Glutamatergic neuron (in vitro differentiated cells): ENCODE measurements at regions not wholly inside any gene's neighbourhood (a gene's known extent, or its start where the extent isn't known, plus 50 kb on each side); places are given as distances from the start of the nearest gene placed in this dataset.

ENCODE experiments used
- DNase-seq: peaks from one replicate; pipeline ENCODE4 v3.0.0; 2022
- H3K27ac Mint-ChIP-seq: one replicate; pipeline ENCODE4 v1.8.0; 2020; ENCODE audit warnings: mild to moderate bottlenecking, mixed read lengths, inconsistent platforms; ENCODE audit not compliant: unreplicated experiment
- H3K27me3 Mint-ChIP-seq: one replicate; pipeline ENCODE4 v1.8.0; 2020; ENCODE audit warnings: mild to moderate bottlenecking, moderate library complexity, mixed read lengths, inconsistent platforms; ENCODE audit not compliant: unreplicated experiment
- H3K36me3 Mint-ChIP-seq: one replicate; pipeline ENCODE4 v1.8.0; 2020; ENCODE audit warnings: mild to moderate bottlenecking, mixed read lengths, inconsistent platforms; ENCODE audit not compliant: unreplicated experiment
- H3K4me1 Mint-ChIP-seq: one replicate; pipeline ENCODE4 v1.8.0; 2020; ENCODE audit warnings: mild to moderate bottlenecking, low read depth, mixed read lengths, inconsistent platforms; ENCODE audit not compliant: unreplicated experiment
- H3K4me3 Mint-ChIP-seq: one replicate; pipeline ENCODE4 v1.8.0; 2020; ENCODE audit warnings: mild to moderate bottlenecking, mixed read lengths, inconsistent platforms; ENCODE audit not compliant: unreplicated experiment
- H3K9me3 Mint-ChIP-seq: one replicate; pipeline ENCODE4 v1.8.0; 2020; ENCODE audit warnings: mild to moderate bottlenecking, moderate library complexity, mixed read lengths, inconsistent platforms; ENCODE audit not compliant: unreplicated experiment
- CTCF ChIP-seq: fragments of 200-600 bp; sonication (generic); IDR thresholded peaks from one replicate; pipeline ENCODE4 v1.5.0; 2021; ENCODE audit not compliant: partially characterized antibody, unreplicated experiment

GRCh38 chr5:167447466-167448375 lies 843.7 kb upstream of the WWC1 start:
- TF ChIP-seq CTCF: no peak
- Mint-ChIP-seq H3K27ac (no peak overlapping the region), H3K27me3 (no peaks in the 10 kb centered on the region), H3K4me1 (peaks cover 9% of the 10 kb centered on the region), H3K36me3 (no peaks in the 10 kb centered on the region), H3K4me3 (no peak overlapping the region), H3K9me3 (no peaks in the 10 kb centered on the region)
- DNase-seq: no peak

- H3K36me3 Mint-ChIP-seq: no peaks in the 10 kb centered on the region
- no peak for TF ChIP-seq CTCF
- DNase-seq: no peak
- H3K9me3 Mint-ChIP-seq: no peaks in the 10 kb centered on the region
- H3K27me3 Mint-ChIP-seq: no peaks in the 10 kb centered on the region
- H3K27ac Mint-ChIP-seq: no peak overlapping the region
- peaks cover 9% of the 10 kb centered on the region for H3K4me1 Mint-ChIP-seq
- H3K4me3 Mint-ChIP-seq: no peak overlapping the region
Measured at GRCh38 chr5:167448376-167448775, 843.1 kb upstream of the WWC1 start.

GRCh38 chr5:167451076-167451475 lies 840.4 kb upstream of the WWC1 start:
- no peak overlapping the region for H3K27ac Mint-ChIP-seq
- H3K27me3 Mint-ChIP-seq: peaks cover 4% of the 10 kb centered on the region
- no peak for TF ChIP-seq CTCF
- H3K9me3 Mint-ChIP-seq: peaks cover 3% of the 10 kb centered on the region
- H3K4me3 Mint-ChIP-seq: no peak overlapping the region
- H3K36me3 Mint-ChIP-seq: no peaks in the 10 kb centered on the region
- DNase-seq: no peak
- H3K4me1 Mint-ChIP-seq: peaks cover 9% of the 10 kb centered on the region

- TF ChIP-seq CTCF: no peak
- H3K4me3 Mint-ChIP-seq: no peak overlapping the region
- no peak for DNase-seq
- no peak overlapping the region for H3K27ac Mint-ChIP-seq
- H3K9me3 Mint-ChIP-seq: peaks cover 3% of the 10 kb centered on the region
- peaks cover 6% of the 10 kb centered on the region for H3K27me3 Mint-ChIP-seq
- no peaks in the 10 kb centered on the region for H3K36me3 Mint-ChIP-seq
- H3K4me1 Mint-ChIP-seq: peaks cover 9% of the 10 kb centered on the region
Measured at GRCh38 chr5:167452136-167452535, 839.3 kb upstream of the WWC1 start.
